Heart left ventricle (tissue), 16 donors: ENCODE measurements at regions not wholly inside any gene's neighbourhood (a gene's known extent, or its start where the extent isn't known, plus 50 kb on each side); places are given as distances from the start of the nearest gene placed in this dataset.

Source experiments
- ATAC-seq, 4 donors: fragments of 200-7000 bp; cut with Tn5 transposase; one replicate each; pipeline ENCODE4 v1.9.1; 2020 to 2022; ENCODE audit warnings: moderate library complexity in 4 of 4, mild to moderate bottlenecking in 3 of 4, moderate number of reproducible peaks in 1 of 4
- DNase-seq, 5 donors: peaks; one replicate each; pipeline ENCODE4 v3.0.0-alpha.2; 2020
- H3K27ac ChIP-seq, 12 donors: fragments of 200-600 bp; sonication (generic) in 4 of 12; one replicate each; pipeline versions ENCODE4 v1.5.0 to v1.8.0; 2016 to 2022; ENCODE audit warnings: mild to moderate bottlenecking in 2 of 12
- H3K27me3 ChIP-seq, 9 donors: fragments of 200-600 bp; sonication (generic) in 2 of 9; one replicate each; pipeline versions ENCODE4 v1.5.1 to v1.8.0; 2016 to 2022; ENCODE audit warnings: mild to moderate bottlenecking in 3 of 9
- H3K36me3 ChIP-seq, 9 donors: fragments of 200-600 bp; sonication (generic) in 2 of 9; one replicate each; pipeline versions ENCODE4 v1.5.0 to v1.8.0; 2018 to 2022; ENCODE audit warnings: mild to moderate bottlenecking in 2 of 9
- H3K4me1 ChIP-seq, 12 donors: fragments of 200-600 bp; sonication (generic) in 4 of 12; one replicate each; pipeline versions ENCODE4 v1.5.0 to v1.8.0; 2016 to 2022; ENCODE audit warnings: mild to moderate bottlenecking in 3 of 12
- H3K4me3 ChIP-seq, 12 donors: fragments of 200-600 bp; sonication (generic) in 4 of 12; one replicate each; pipeline versions ENCODE4 v1.5.0 to v1.8.0; 2017 to 2022; ENCODE audit warnings: mild to moderate bottlenecking in 9 of 12, moderate library complexity in 4 of 12
- H3K9me3 ChIP-seq, 12 donors: fragments of 200-600 bp; sonication (generic) in 4 of 12; one replicate each; pipeline versions ENCODE4 v1.5.0 to v1.8.0; 2016 to 2022; ENCODE audit warnings: mild to moderate bottlenecking in 1 of 12
- POLR2A ChIP-seq, 2 donors: fragments of 450-650 bp; IDR thresholded peaks; one replicate each; pipeline ENCODE4 v1.6.1; 2017; ENCODE audit warnings: antibody characterized with exemption in 2 of 2, mild to moderate bottlenecking in 2 of 2, moderate library complexity in 2 of 2
- WGBS, 4 donors: extraction: QIAGEN DNeasy Blood & Tissue Kit in 2 of 4; methylation state at CpG; one replicate each; pipeline versions ENCODE4 v1.1.5 to v1.1.7; 2013 to 2018; 5-methylcytosine and 5-hydroxymethylcytosine counted together
- intact Hi-C, 10 donors: fragments of 100-400 bp; cut with DNase I; formaldehyde crosslinking; loops; one replicate each; pipeline versions ENCODE4 v1.11.1 to v1.14.2; 2022
- TF ChIP-seq, protein P1 (sequence below), 12 donors: fragments of 200-600 bp; sonication (generic) in 4 of 12; IDR thresholded peaks; one replicate each; pipeline versions ENCODE4 v1.5.0 to v1.8.0; 2018 to 2022; ENCODE audit warnings: antibody characterized with exemption in 12 of 12, mild to moderate bottlenecking in 5 of 12
- donor health status: ischemic (EF 13 %, LVEDD 7.1; RV severe dilation, severe dysfunction).
- donor health status: healthy with polysubstance abuse.
- donor health status: DM: no; HTN: yes; CAD: no.
- donor health status: DM: no; HTN: no; CAD: no.
- donor health status: ischemic (EF 25% LVEDD 6.9; RV normal size, moderate dysfunction).
- donor health status: ischemic (EF 25% LVEDD 5.7; RV mildly dilated, moderate dysfunction).
- donor health status: healthy.
- donor health status: DM: yes; HTN: yes; CAD: no.
- donor health status: ischemic (EF 35%, LVEDD 5.7; RV mildly dilated, moderate dysfunction).
- donor health status: nonischemic (EF 11% LVEDD 7.7; RV severe dilation, severe dysfunction).
- donor health status: DM: yes; HTN: yes; CAD: no.
- donor health status: PGD.
- donor health status: ischemic (EF 29% LVEDD 5.4; RV normal size, mild dysfunction).
- donor health status: nonischemic (EF 23%, LVEDD 6.1; RV moderate dilation, normal function).

GRCh38 chr6:33958526-33959328 lies 154.9 kb upstream of the MLN start:
- TF ChIP-seq, protein P1, sequence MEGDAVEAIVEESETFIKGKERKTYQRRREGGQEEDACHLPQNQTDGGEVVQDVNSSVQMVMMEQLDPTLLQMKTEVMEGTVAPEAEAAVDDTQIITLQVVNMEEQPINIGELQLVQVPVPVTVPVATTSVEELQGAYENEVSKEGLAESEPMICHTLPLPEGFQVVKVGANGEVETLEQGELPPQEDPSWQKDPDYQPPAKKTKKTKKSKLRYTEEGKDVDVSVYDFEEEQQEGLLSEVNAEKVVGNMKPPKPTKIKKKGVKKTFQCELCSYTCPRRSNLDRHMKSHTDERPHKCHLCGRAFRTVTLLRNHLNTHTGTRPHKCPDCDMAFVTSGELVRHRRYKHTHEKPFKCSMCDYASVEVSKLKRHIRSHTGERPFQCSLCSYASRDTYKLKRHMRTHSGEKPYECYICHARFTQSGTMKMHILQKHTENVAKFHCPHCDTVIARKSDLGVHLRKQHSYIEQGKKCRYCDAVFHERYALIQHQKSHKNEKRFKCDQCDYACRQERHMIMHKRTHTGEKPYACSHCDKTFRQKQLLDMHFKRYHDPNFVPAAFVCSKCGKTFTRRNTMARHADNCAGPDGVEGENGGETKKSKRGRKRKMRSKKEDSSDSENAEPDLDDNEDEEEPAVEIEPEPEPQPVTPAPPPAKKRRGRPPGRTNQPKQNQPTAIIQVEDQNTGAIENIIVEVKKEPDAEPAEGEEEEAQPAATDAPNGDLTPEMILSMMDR (IDR thresholded peaks at IDR 0.05) = peak in 3 of 12 donors; percentile 18 to 26 (median 23)
- no peak for TF ChIP-seq POLR2A (IDR thresholded peaks at IDR 0.05)
- intact Hi-C loops = no loop called here
- no peak overlapping the region for H3K4me3 ChIP-seq
- H3K9me3 ChIP-seq = no peaks in the 10 kb centered on the region
- H3K36me3 ChIP-seq = no peaks in the 10 kb centered on the region
- H3K4me1 ChIP-seq = peaks cover 0 to 8% (median 0%) of the 10 kb centered on the region in 12 donors
- peak in 1 of 5 donors; percentile 38 for DNase-seq
- no peak overlapping the region for H3K27ac ChIP-seq
- H3K27me3 ChIP-seq = peaks cover 0 to 24% (median 9%) of the 10 kb centered on the region in 9 donors
- WGBS, 4 donors = 35 to 42% (median 38%) methylated on average over 10 to 14 of the region's 14 CpGs
- ATAC-seq = no peak

GRCh38 chr6:33957892-33958525 lies 154.2 kb upstream of the MLN start:
- Histone ChIP-seq H3K9me3 (no peaks in the 10 kb centered on the region), H3K4me1 (peaks cover 0 to 8% (median 0%) of the 10 kb centered on the region in 12 donors), H3K27ac (no peak overlapping the region), H3K4me3 (no peak overlapping the region), H3K27me3 (peaks cover 0 to 24% (median 9%) of the 10 kb centered on the region in 9 donors), H3K36me3 (no peaks in the 10 kb centered on the region)
- intact Hi-C loops = no loop called here
- TF ChIP-seq, protein P1 (IDR thresholded peaks at IDR 0.05) = no peak
- TF ChIP-seq POLR2A (IDR thresholded peaks at IDR 0.05) = no peak
- WGBS, 4 donors = 37 to 51% (median 44%) methylated on average over 4 to 12 of the region's 12 CpGs
- no peak for ATAC-seq
- peak in 1 of 5 donors; percentile 28 for DNase-seq

- Histone ChIP-seq H3K4me3 (no peak overlapping the region), H3K27ac (no peak overlapping the region), H3K36me3 (no peaks in the 10 kb centered on the region), H3K27me3 (peaks cover 0 to 24% (median 8%) of the 10 kb centered on the region in 9 donors), H3K9me3 (no peaks in the 10 kb centered on the region), H3K4me1 (peaks cover 0 to 8% (median 0%) of the 10 kb centered on the region in 12 donors)
- ATAC-seq (no peak), DNase-seq (peak in 1 of 5 donors; percentile 33)
- TF ChIP-seq, protein P1 (IDR thresholded peaks at IDR 0.05) = no peak
- TF ChIP-seq POLR2A (IDR thresholded peaks at IDR 0.05) = no peak
- WGBS, 4 donors = 72 to 81% (median 75%) methylated on average over 10 to 12 of the region's 12 CpGs
- intact Hi-C loops = no loop called here
Measured at GRCh38 chr6:33957131-33957891, 153.5 kb upstream of the MLN start.
